ENCODE measurements at regions not wholly inside any gene's neighbourhood (a gene's known extent, or its start where the extent isn't known, plus 50 kb on each side); places are given as distances from the start of the nearest gene placed in this dataset.

GRCh38 chr17:55962951-55963401, 190.3 kb upstream of the ANKFN1 start:
- TF ChIP-seq CTCF (IDR thresholded peaks at IDR 0.05; ENCODE audit: low read depth, low read length), result no peak
- no peak for DNase-seq (ENCODE audit: low read depth in 2 of 2)
- no peak overlapping the region for H3K4me3 ChIP-seq (replicated peaks in 1 of 2; ENCODE audit: low read depth in 2 of 2, low read length in 2 of 2)

GRCh38 chr17:55964191-55964590, 189.1 kb upstream of the ANKFN1 start:
- TF ChIP-seq CTCF (IDR thresholded peaks at IDR 0.05; ENCODE audit: low read depth, low read length), result no peak
- DNase-seq (ENCODE audit: low read depth in 2 of 2), result no peak
- H3K4me3 ChIP-seq (replicated peaks in 1 of 2; ENCODE audit: low read depth in 2 of 2, low read length in 2 of 2), result no peak overlapping the region

GRCh38 chr17:55965051-55965450, 188.2 kb upstream of the ANKFN1 start:
- no peak overlapping the region for H3K4me3 ChIP-seq (replicated peaks in 1 of 2; ENCODE audit: low read depth in 2 of 2, low read length in 2 of 2)
- DNase-seq (ENCODE audit: low read depth in 2 of 2), result no peak
- no peak for TF ChIP-seq CTCF (IDR thresholded peaks at IDR 0.05; ENCODE audit: low read depth, low read length)

GRCh38 chr17:55969562-55970324, 183.5 kb upstream of the ANKFN1 start:
- no peak for DNase-seq (ENCODE audit: low read depth in 2 of 2)
- no peak for TF ChIP-seq CTCF (IDR thresholded peaks at IDR 0.05; ENCODE audit: low read depth, low read length)
- H3K4me3 ChIP-seq (replicated peaks in 1 of 2; ENCODE audit: low read depth in 2 of 2, low read length in 2 of 2), result no peak overlapping the region

GRCh38 chr17:55978578-55978977, 174.7 kb upstream of the ANKFN1 start:
- no peak overlapping the region for H3K4me3 ChIP-seq (replicated peaks in 1 of 2; ENCODE audit: low read depth in 2 of 2, low read length in 2 of 2)
- no peak for DNase-seq (ENCODE audit: low read depth in 2 of 2)
- no peak for TF ChIP-seq CTCF (IDR thresholded peaks at IDR 0.05; ENCODE audit: low read depth, low read length)

GRCh38 chr17:55983096-55983495, 170.2 kb upstream of the ANKFN1 start:
- H3K4me3 ChIP-seq (replicated peaks in 1 of 2; ENCODE audit: low read depth in 2 of 2, low read length in 2 of 2), result no peak overlapping the region
- no peak for TF ChIP-seq CTCF (IDR thresholded peaks at IDR 0.05; ENCODE audit: low read depth, low read length)
- DNase-seq (ENCODE audit: low read depth in 2 of 2), result no peak

- no peak for DNase-seq (ENCODE audit: low read depth in 2 of 2)
- no peak for TF ChIP-seq CTCF (IDR thresholded peaks at IDR 0.05; ENCODE audit: low read depth, low read length)
- no peak overlapping the region for H3K4me3 ChIP-seq (replicated peaks in 1 of 2; ENCODE audit: low read depth in 2 of 2, low read length in 2 of 2)
These were observed 166.5 kb upstream of the ANKFN1 start for GRCh38 chr17:55986817-55987216.

All from cardiac fibroblast (primary cell).